DMS 273 treated with DMSO at 0.1 percent for 48 hours (cell line): ENCODE measurements at regions not wholly inside any gene's neighbourhood (a gene's known extent, or its start where the extent isn't known, plus 50 kb on each side); places are given as distances from the start of the nearest gene placed in this dataset.

ENCODE experiments used
- DNase-seq: peaks from one replicate; lab custom pipeline; 2025; lab: John Stamatoyannopoulos, UW

- no peak for DNase-seq
Measured at GRCh38 chr2:181149056-181149455, 168.7 kb downstream of the UBE2E3 start.

- no peak for DNase-seq
Measured at GRCh38 chr2:181152226-181152625, 171.8 kb downstream of the UBE2E3 start.

GRCh38 chr2:181152701-181153100 lies 172.3 kb downstream of the UBE2E3 start:
- DNase-seq: no peak

- DNase-seq: no peak
Measured at GRCh38 chr2:181153886-181154285, 173.5 kb downstream of the UBE2E3 start.

- DNase-seq: no peak
Measured at GRCh38 chr2:181157326-181157725, 176.9 kb downstream of the UBE2E3 start.

GRCh38 chr2:181158427-181158826 lies 178.0 kb downstream of the UBE2E3 start:
- DNase-seq: no peak

- no peak for DNase-seq
Measured at GRCh38 chr2:181161615-181162014, 181.2 kb downstream of the UBE2E3 start.

GRCh38 chr2:181163139-181163538 lies 182.7 kb downstream of the UBE2E3 start:
- no peak for DNase-seq

- no peak for DNase-seq
Measured at GRCh38 chr2:181163691-181164090, 183.3 kb downstream of the UBE2E3 start.

- no peak for DNase-seq
Measured at GRCh38 chr2:181164699-181165098, 184.3 kb downstream of the UBE2E3 start.

- no peak for DNase-seq
Measured at GRCh38 chr2:181165199-181165868, 184.9 kb downstream of the UBE2E3 start.

GRCh38 chr2:181169503-181169902 lies 189.1 kb downstream of the UBE2E3 start:
- DNase-seq: no peak

GRCh38 chr2:181170256-181170655 lies 189.9 kb downstream of the UBE2E3 start:
- DNase-seq: no peak

GRCh38 chr2:181172676-181173075 lies 192.3 kb downstream of the UBE2E3 start:
- DNase-seq: peak; percentile 68

- peak; percentile 25 for DNase-seq
Measured at GRCh38 chr2:181174611-181175580, 194.5 kb downstream of the UBE2E3 start.

- DNase-seq: no peak
Measured at GRCh38 chr2:181176540-181176939, 196.1 kb downstream of the UBE2E3 start.

- no peak for DNase-seq
Measured at GRCh38 chr2:181177376-181177775, 197.0 kb downstream of the UBE2E3 start.

GRCh38 chr2:181178130-181178529 lies 197.7 kb downstream of the UBE2E3 start:
- no peak for DNase-seq

GRCh38 chr2:181178823-181179412 lies 198.5 kb downstream of the UBE2E3 start:
- no peak for DNase-seq

- DNase-seq: no peak
Measured at GRCh38 chr2:181183878-181184542, 203.6 kb downstream of the UBE2E3 start.

GRCh38 chr2:181185421-181185820 lies 205.0 kb downstream of the UBE2E3 start:
- no peak for DNase-seq

GRCh38 chr2:181185948-181186347 lies 205.5 kb downstream of the UBE2E3 start:
- DNase-seq: no peak
